ENCODE measurements at regions not wholly inside any gene's neighbourhood (a gene's known extent, or its start where the extent isn't known, plus 50 kb on each side); places are given as distances from the start of the nearest gene placed in this dataset.

- DNase-seq, result no peak
Observed at GRCh38 chr15:75131269-75131643, 70.4 kb upstream of the C15orf39 start.

- no peak for DNase-seq
Observed at GRCh38 chr15:75134748-75135147, 66.9 kb upstream of the C15orf39 start.

GRCh38 chr15:75136118-75136517 is 65.6 kb upstream of the C15orf39 start:
- DNase-seq, result no peak

GRCh38 chr15:75136758-75137157 is 64.9 kb upstream of the C15orf39 start:
- DNase-seq, result no peak

- DNase-seq, result no peak
Observed at GRCh38 chr15:75138016-75138999, 63.4 kb upstream of the C15orf39 start.

- no peak for DNase-seq
Observed at GRCh38 chr15:75140080-75140879, 61.4 kb upstream of the C15orf39 start.

- DNase-seq, result no peak
Observed at GRCh38 chr15:75142499-75142898, 59.2 kb upstream of the C15orf39 start.

- DNase-seq, result no peak
Observed at GRCh38 chr15:75143738-75144334, 57.8 kb upstream of the C15orf39 start.

- no peak for DNase-seq
Observed at GRCh38 chr15:75145027-75145841, 56.4 kb upstream of the C15orf39 start.

- DNase-seq, result no peak
Observed at GRCh38 chr15:75148280-75148679, 53.4 kb upstream of the C15orf39 start.

- DNase-seq, result no peak
Observed at GRCh38 chr15:75149867-75150709, 51.6 kb upstream of the C15orf39 start.

GRCh38 chr15:75151214-75152128 is 50.2 kb upstream of the C15orf39 start:
- DNase-seq, result no peak
